Muscle layer of colon (tissue), 2 donors: ENCODE measurements at regions not wholly inside any gene's neighbourhood (a gene's known extent, or its start where the extent isn't known, plus 50 kb on each side); places are given as distances from the start of the nearest gene placed in this dataset.
"Not testable (repeated sequence)": the region's sequence is repeated elsewhere in the genome, so short reads cannot be mapped to it uniquely, and the experiment has no call there.

Source experiments
- H3K27ac ChIP-seq: one replicate; pipeline ENCODE4 v1.7.0; 2013; ENCODE audit warnings: low read depth, mild to moderate bottlenecking, low read length, moderate library complexity
- H3K27me3 ChIP-seq, 2 donors: one replicate each; pipeline ENCODE4 v1.7.0; 2013; ENCODE audit warnings: low read length in 2 of 2, mild to moderate bottlenecking in 2 of 2; ENCODE audit not compliant: insufficient read depth in 2 of 2, control insufficient read depth in 1 of 2
- H3K36me3 ChIP-seq: one replicate; pipeline ENCODE4 v1.7.0; 2013; ENCODE audit warnings: mild to moderate bottlenecking, low read length; ENCODE audit not compliant: insufficient read depth
- H3K4me1 ChIP-seq: one replicate; pipeline ENCODE4 v1.7.0; 2013; ENCODE audit warnings: mild to moderate bottlenecking, low read length; ENCODE audit not compliant: insufficient read depth
- H3K4me3 ChIP-seq, 2 donors: one replicate each; pipeline ENCODE4 v1.7.0; 2013; ENCODE audit warnings: low read length in 2 of 2, low read depth in 1 of 2, mild to moderate bottlenecking in 1 of 2, moderate library complexity in 1 of 2
- H3K9ac ChIP-seq: one replicate; pipeline ENCODE4 v1.7.0; 2013; ENCODE audit warnings: low read length
- H3K9me3 ChIP-seq: one replicate; pipeline ENCODE4 v1.7.0; 2013; ENCODE audit warnings: mild to moderate bottlenecking, low read length
- donor health status: abdominal sarcoma.
- donor health status: Adenocarcinoma of cecum.

DNA sequence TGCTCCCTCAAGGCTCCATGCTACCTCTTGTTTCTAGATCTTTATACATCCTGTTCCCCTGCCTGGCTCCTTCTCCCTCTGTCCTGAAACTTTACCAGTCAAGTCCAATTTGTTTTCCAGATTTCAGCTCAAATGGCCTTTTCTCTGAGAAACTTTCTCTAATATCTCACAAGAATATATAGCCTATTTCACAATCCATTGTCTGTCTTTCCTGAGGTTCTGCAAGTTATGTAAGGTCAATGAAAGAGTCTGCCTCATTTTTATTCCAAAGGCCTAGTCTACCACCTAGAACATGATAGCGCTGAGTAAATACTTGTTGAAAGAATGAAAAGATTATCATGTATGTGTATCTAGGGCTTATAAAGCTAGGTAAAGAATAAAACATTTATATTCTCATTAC, 348.8 kb downstream of the SPRY2 start:
- H3K9me3 ChIP-seq, result no peaks in the 10 kb centered on the region
- H3K27ac ChIP-seq, result no peak overlapping the region
- H3K4me1 ChIP-seq, result no peaks in the 10 kb centered on the region
- no peak overlapping the region for H3K9ac ChIP-seq
- no peaks in the 10 kb centered on the region for H3K27me3 ChIP-seq
- H3K4me3 ChIP-seq, result no peak overlapping the region
- no peaks in the 10 kb centered on the region for H3K36me3 ChIP-seq

DNA sequence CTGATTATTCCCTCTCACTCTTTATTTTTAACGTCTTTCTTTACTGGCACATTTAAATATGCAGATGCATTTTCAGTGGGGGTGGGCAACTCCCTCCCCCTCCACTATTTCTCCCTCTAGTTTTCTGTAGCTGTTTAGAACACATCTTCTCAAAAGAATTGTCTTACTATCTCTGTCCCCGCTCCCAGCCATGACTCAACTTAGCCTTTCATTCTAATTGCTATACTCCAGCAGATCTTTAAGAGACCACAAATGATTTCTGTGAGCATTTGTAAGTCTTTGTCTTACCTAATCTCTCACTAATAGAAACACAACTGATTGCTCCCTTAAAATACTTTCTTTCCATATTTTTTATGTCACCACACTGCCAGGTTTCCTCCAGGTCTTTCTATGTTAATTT, 350.9 kb downstream of the SPRY2 start:
- H3K27ac ChIP-seq, result no peak overlapping the region
- H3K9ac ChIP-seq, result no peak overlapping the region

DNA sequence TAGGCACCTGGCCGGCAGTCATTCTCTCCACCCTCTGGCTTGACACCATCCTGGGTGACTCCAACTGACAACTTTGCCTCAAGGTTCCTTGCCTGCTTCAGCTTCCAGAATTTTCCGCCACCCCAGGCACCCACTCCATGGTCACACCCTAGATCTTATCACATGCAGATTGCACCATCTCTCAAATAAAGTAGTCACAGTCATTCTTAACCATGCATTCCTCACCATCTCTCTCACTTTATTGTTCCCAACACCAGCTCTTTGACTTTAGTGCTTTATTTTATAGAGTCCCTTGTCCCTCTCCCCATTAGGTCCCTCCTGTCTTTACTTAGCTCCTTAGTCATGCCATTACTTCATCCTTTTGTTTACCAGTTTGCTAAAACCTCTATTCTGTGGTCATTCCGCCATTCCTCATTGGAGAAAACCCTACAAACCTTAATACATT, 351.7 kb downstream of the SPRY2 start:
- H3K36me3 ChIP-seq, result no peaks in the 10 kb centered on the region
- H3K4me3 ChIP-seq, result no peak overlapping the region
- H3K27ac ChIP-seq, result no peak overlapping the region

More for the DNA sequence above, 350.9 kb downstream of the SPRY2 start:
- H3K36me3 ChIP-seq, result no peaks in the 10 kb centered on the region
- H3K27me3 ChIP-seq, result no peaks in the 10 kb centered on the region
- H3K9me3 ChIP-seq, result no peaks in the 10 kb centered on the region
- H3K4me3 ChIP-seq, result no peak overlapping the region
- H3K4me1 ChIP-seq, result no peaks in the 10 kb centered on the region

DNA sequence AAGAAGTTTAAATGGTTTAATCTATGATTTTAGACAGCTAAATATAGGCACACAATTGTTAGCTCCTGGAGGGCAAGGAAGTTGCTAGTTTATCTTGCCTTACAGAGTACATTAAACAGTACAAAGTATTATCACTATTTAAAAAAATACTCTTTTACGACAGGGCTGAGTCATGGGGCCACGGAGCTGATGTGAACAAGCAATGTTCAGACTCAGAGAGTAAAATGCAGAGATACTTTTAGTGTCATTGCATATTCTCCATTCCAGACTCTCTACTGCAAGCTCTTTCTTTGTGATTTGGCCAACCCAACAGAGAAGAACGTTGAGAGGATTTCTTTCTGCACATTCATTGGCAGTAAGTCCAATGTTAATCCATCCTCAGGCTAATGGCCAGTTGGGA, 352.4 kb downstream of the SPRY2 start:
- no peak overlapping the region for H3K9ac ChIP-seq
- no peaks in the 10 kb centered on the region for H3K36me3 ChIP-seq
- no peaks in the 10 kb centered on the region for H3K27me3 ChIP-seq
- no peak overlapping the region for H3K4me3 ChIP-seq
- no peak overlapping the region for H3K27ac ChIP-seq
- no peaks in the 10 kb centered on the region for H3K9me3 ChIP-seq
- no peaks in the 10 kb centered on the region for H3K4me1 ChIP-seq

More for the DNA sequence above, 351.7 kb downstream of the SPRY2 start:
- no peaks in the 10 kb centered on the region for H3K4me1 ChIP-seq
- H3K9ac ChIP-seq, result no peak overlapping the region
- H3K27me3 ChIP-seq, result no peaks in the 10 kb centered on the region
- no peaks in the 10 kb centered on the region for H3K9me3 ChIP-seq

DNA sequence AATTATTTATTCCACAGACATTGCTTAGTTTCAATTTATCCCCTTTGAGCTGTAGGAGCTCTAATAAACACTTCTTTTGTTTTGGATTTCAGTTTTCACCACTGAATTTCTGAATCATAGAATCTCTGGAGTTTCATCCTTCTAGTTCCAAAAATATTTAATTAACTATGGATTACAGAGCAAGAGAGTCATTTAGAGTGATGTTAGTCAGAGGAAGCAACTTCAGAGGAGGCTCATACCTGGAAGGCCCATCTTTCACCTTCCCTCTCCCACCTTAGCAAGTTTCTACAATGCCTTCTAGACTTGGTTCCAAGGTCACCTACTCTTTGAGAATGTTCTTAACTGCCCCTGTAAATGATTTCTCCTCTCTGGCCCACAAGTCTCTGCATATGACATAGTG, 353.2 kb downstream of the SPRY2 start:
- no peak overlapping the region for H3K4me3 ChIP-seq
- no peak overlapping the region for H3K9ac ChIP-seq
- no peaks in the 10 kb centered on the region for H3K27me3 ChIP-seq
- H3K36me3 ChIP-seq, result no peaks in the 10 kb centered on the region
- no peaks in the 10 kb centered on the region for H3K4me1 ChIP-seq
- no peak overlapping the region for H3K27ac ChIP-seq
- no peaks in the 10 kb centered on the region for H3K9me3 ChIP-seq

DNA sequence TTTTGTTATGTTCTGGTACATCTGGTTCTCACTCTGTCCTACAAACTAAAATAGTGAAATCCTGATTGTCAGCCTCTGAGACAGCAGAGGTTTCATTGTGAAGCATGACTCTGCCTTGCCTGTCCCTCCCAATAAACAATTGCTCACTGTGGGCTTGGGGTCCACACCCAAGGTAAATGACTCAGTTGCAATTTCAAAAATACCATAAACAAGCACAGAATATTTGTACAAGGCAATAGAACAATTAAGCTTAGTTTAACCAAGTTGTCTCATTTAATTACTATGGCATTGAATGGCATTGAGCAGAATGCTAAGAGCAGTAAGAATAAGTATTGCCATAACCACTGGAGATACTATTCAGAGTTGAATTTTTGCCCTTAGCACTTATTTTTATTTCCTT, 353.6 kb downstream of the SPRY2 start:
- Histone ChIP-seq H3K4me3 (no peak overlapping the region), H3K9me3 (no peaks in the 10 kb centered on the region), H3K27me3 (no peaks in the 10 kb centered on the region), H3K4me1 (no peaks in the 10 kb centered on the region), H3K9ac (no peak overlapping the region), H3K36me3 (no peaks in the 10 kb centered on the region), H3K27ac (no peak overlapping the region)

DNA sequence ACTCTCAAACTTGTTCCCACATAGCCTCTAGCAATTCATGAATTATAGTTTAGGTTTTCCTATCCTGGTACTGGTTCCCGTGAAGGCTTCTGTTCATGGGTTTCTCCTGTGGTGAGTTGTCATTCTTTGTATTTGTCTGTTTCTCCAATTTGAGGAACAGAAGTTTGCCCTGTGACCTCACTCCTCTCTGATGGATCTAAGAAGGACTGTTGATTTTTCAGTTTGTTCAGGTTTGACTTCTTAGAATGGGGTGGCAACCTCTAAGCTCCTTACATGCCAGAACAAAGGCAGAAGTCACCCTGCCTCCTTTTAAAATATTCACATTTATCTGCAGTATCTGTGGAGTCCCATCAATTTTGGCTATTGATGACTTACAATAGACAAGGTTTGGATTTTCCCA, 354.0 kb downstream of the SPRY2 start:
- no peak overlapping the region for H3K4me3 ChIP-seq
- H3K9me3 ChIP-seq, result no peaks in the 10 kb centered on the region
- H3K36me3 ChIP-seq, result no peaks in the 10 kb centered on the region
- no peak overlapping the region for H3K9ac ChIP-seq
- H3K4me1 ChIP-seq, result no peaks in the 10 kb centered on the region
- H3K27ac ChIP-seq, result no peak overlapping the region
- no peaks in the 10 kb centered on the region for H3K27me3 ChIP-seq

DNA sequence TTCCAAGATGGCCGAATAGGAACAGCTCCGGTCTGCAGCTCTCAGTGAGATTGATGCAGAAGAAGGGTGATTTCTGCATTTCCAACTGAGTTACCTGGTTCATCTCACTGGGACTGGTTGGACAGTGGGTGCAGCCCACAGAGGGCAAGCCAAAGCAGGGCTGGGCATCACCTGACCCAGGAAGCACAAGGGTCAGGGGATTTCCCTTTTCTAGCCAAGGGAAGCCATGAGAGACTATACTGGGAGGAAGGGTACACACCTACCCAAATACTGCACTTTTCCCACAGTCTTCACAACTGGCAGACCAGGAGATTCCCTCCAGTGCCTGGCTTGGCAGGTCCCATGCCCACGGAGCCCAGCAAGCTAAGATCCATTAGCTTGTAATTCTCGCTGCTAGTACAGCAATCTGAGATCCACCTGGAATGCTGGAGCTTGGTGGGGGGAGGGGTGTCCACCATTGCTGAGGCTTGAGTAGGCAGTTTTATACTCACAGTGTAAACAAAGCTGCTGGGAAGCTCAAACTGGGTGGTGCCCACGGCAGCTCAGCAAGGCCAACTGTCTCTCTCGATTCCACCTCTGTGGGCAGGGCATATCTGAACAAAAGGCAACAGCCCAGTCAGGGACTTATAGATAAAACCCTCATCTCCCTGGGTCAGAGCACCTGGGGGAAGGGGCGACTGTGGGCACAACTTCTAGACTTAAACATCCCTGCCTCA, 365.8 kb downstream of the SPRY2 start:
- H3K9ac ChIP-seq, H3K9me3 ChIP-seq, H3K27me3 ChIP-seq, H3K4me3 ChIP-seq, H3K36me3 ChIP-seq, H3K27ac ChIP-seq, H3K4me1 ChIP-seq: not testable (repeated sequence)

DNA sequence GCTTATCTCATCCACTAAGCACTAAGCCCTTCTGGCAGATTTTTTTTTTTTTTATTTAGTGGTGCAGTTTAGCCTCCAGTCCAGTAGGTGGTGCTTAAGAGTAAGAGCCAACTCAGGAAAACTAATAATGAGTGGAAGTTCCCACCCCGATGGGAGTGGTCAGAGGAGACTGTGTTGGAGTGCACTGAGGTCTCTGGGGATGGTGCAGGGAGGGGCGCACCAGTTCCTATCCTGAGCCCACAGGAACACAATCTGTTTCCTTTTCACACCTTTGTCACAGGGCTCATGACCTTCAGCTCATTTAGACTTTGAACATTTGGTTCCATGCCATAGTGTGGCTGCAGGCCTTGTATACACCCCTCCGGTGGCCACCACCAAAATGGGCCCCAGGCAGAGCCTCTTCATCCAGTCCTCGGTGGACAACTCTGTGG, 367.4 kb downstream of the SPRY2 start:
- H3K9ac ChIP-seq, result no peak overlapping the region
- no peak overlapping the region for H3K27ac ChIP-seq
- H3K4me3 ChIP-seq, result no peak overlapping the region
- peaks cover 4% of the 10 kb centered on the region for H3K9me3 ChIP-seq
- no peaks in the 10 kb centered on the region for H3K27me3 ChIP-seq
- H3K4me1 ChIP-seq, result no peaks in the 10 kb centered on the region
- no peaks in the 10 kb centered on the region for H3K36me3 ChIP-seq

DNA sequence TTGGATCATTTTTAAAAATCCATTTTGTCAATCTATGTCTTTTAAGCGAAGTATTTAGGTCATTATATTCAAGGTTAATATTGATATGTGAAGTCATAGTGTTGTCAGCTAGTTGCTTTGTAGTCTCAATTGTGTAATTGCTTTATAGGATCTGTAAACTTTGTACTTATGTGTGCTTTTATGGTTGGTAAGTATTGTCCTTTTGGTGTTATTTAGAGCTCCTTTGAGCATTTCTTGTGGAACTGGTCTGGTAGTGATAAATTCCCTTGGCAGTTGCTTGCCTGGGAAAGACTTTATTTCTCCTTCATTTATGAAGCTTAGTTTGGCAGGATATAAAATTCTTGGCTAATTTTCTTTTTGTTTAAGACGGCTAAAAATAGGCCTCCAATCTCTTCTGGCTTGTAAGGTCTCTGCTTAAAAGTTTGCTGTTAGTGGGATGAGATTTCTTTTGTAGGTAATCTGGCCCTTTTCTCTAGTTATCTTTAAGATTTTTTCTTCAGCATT, 368.8 kb downstream of the SPRY2 start:
- Histone ChIP-seq H3K4me3 (no peak overlapping the region), H3K27me3 (no peaks in the 10 kb centered on the region), H3K9ac (no peak overlapping the region)

DNA sequence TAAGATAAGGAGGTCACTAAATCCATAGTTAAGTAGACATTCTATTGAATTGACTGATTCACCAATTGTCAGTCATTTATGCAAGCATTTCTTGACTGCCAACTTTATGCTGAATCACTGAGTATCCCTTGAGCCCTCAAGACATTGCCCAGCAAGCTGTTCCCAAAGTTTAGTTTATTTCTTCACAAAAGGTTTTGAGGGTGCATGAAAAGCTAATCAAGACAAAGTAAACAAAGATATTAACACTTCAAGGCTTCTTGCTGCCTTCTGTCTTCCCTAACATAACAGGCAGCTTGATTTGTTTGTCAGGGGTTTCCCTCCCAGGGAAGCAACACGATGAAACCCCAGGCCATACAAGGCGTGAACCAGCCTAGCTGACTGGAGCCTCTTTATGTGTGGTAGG, 374.4 kb downstream of the SPRY2 start:
- Histone ChIP-seq H3K27ac (no peak overlapping the region), H3K9me3 (no peaks in the 10 kb centered on the region), H3K4me1 (no peaks in the 10 kb centered on the region), H3K36me3 (no peaks in the 10 kb centered on the region), H3K9ac (no peak overlapping the region), H3K27me3 (no peaks in the 10 kb centered on the region), H3K4me3 (no peak overlapping the region)

More for the DNA sequence above, 368.8 kb downstream of the SPRY2 start:
- Histone ChIP-seq H3K27ac (no peak overlapping the region), H3K9me3 (peaks cover 4% of the 10 kb centered on the region), H3K4me1 (no peaks in the 10 kb centered on the region), H3K36me3 (no peaks in the 10 kb centered on the region)

DNA sequence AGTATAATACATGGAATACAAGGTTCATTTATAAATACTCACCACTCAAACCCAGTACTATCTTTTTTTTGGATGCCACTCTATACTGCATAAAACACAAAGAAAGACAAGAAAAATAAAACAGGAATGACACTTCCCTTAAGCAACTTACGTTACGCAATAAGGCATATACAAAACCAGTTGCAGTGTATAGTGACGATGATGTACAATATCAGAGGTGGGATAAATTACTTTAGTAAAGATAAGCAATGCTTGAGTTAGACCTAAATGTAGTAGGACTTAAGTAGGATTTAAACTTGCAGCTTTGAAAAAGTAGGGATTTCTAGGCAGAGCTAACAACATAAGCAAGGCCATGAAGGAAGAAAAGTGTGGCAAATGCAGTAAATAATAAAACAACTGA, 374.9 kb downstream of the SPRY2 start:
- Histone ChIP-seq H3K9ac (no peak overlapping the region), H3K27ac (no peak overlapping the region), H3K27me3 (no peaks in the 10 kb centered on the region), H3K4me1 (no peaks in the 10 kb centered on the region), H3K36me3 (no peaks in the 10 kb centered on the region), H3K9me3 (no peaks in the 10 kb centered on the region), H3K4me3 (no peak overlapping the region)
